ENCODE measurements at regions not wholly inside any gene's neighbourhood (a gene's known extent, or its start where the extent isn't known, plus 50 kb on each side); places are given as distances from the start of the nearest gene placed in this dataset.

DNA sequence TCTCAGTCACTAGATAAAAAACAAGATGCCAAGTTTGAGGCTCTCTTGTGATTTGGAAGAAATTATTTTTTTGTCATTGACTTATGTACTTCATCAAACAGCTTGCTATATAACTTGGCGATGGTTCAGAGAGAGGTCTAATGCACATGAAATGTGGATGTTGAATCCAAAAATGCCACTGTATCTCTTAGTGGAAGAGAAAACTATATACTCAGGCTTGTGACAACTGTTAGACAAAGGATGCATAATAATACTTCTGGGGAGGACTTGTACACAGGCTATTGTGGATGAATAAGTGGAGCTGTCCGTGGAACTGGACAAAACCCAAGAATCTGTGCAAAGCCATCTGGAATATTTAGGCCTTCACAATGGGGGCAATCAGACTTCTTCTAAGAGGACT, 162.9 kb upstream of the NMUR2 start:
- no peaks in the 10 kb centered on the region for H3K36me3 ChIP-seq
- no peak overlapping the region for H3K4me3 ChIP-seq
- no peak overlapping the region for H3K27ac ChIP-seq
- WGBS, 2 donors = 35 to 41% methylated on average over 2 of the region's 2 CpGs
- TF ChIP-seq CTCF (IDR thresholded peaks at IDR 0.05) = no peak
- H3K9me3 ChIP-seq = no peaks in the 10 kb centered on the region
- no peaks in the 10 kb centered on the region for H3K27me3 ChIP-seq
- no peak for DNase-seq (ENCODE audit: low spot score in 2 of 2)
- H3K4me1 ChIP-seq = peaks cover 0 to 7% (median 0%) of the 10 kb centered on the region in 4 donors

DNA sequence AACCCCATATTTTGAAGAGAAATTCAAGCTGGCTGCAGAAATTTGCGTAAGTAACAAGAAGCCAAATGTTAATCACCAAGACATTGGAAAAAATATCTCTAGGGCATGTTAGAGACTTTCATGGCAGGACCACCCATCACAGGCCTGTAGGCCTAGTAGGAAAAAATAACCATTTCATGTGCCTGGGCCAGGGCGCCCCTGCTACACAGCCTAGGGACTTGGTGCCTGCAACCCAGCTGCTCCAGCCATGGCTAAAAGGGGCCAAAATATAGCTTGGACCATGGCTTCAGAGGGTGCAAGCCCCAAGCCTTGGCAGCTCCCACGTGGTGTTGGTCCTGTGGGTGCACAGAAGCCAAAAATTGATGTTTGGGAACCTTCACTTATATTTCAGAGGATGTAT, 167.7 kb upstream of the NMUR2 start:
- WGBS, 2 donors = 70 to 88% methylated on average over 3 of the region's 3 CpGs

DNA sequence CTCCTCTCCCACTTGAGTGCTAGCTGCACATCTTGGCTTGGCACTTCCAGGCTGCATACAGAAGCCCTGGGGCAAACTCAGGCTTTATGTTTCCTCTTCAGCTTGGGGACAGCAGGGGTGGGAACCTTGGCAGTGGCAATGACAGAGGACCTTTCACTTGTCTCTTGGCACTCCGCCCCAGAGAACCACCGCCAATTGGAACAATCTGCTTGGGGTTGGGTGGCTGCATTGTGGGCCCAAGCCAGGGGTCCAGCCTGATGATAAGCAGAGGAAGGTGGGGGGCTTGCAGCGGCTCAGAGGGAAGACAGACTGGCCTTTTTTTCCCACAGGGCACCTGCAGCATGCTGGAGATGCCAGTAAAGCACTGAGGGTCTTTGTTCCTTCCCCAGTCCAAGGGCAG, 179.0 kb upstream of the NMUR2 start:
- 63 to 66% methylated on average over 3 of the region's 3 CpGs for WGBS, 2 donors
- no peak for TF ChIP-seq EP300 (IDR thresholded peaks at IDR 0.05)
- TF ChIP-seq POLR2A (IDR thresholded peaks at IDR 0.05) = no peak
- TF ChIP-seq CTCF (IDR thresholded peaks at IDR 0.05) = no peak

More for the DNA sequence above, 167.7 kb upstream of the NMUR2 start:
- Histone ChIP-seq H3K4me3 (no peak overlapping the region), H3K4me1 (peaks cover 0 to 3% (median 0%) of the 10 kb centered on the region in 4 donors), H3K9me3 (no peaks in the 10 kb centered on the region), H3K27me3 (no peaks in the 10 kb centered on the region), H3K36me3 (no peaks in the 10 kb centered on the region), H3K27ac (no peak overlapping the region)
- TF ChIP-seq EP300 (IDR thresholded peaks at IDR 0.05) (no peak), CTCF (IDR thresholded peaks at IDR 0.05) (no peak), POLR2A (IDR thresholded peaks at IDR 0.05) (no peak)
- no peak for DNase-seq (ENCODE audit: low spot score in 2 of 2)

DNA sequence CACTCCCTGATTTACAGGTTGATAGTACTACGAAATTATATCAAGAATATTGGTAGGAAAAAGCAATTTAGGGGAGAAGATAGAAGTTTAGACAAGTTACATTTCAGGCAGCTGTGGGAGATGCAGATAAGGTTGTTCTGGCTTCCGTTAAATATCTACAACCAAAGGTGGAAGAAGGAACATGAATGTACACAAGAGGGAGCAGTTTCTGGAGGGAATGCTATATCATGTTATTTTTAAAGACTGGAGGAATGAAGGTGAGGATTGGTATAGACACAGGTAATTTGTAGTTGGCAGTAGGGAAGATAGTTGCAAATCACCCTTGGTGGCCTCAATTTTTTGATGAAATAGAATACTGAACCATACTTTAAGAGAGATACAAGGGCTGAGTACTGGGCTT, 187.3 kb upstream of the NMUR2 start:
- Histone ChIP-seq H3K4me3 (no peak overlapping the region), H3K27me3 (no peaks in the 10 kb centered on the region), H3K36me3 (no peaks in the 10 kb centered on the region), H3K9me3 (peaks cover 0 to 17% (median 0%) of the 10 kb centered on the region in 4 donors), H3K27ac (no peak overlapping the region), H3K4me1 (no peaks in the 10 kb centered on the region)
- WGBS, 2 donors = 71 to 73% methylated on average over 2 of the region's 2 CpGs
- no peak for DNase-seq (ENCODE audit: low spot score in 2 of 2)
- TF ChIP-seq EP300 (IDR thresholded peaks at IDR 0.05) (no peak), POLR2A (IDR thresholded peaks at IDR 0.05) (no peak), CTCF (IDR thresholded peaks at IDR 0.05) (no peak)

More for the DNA sequence above, 179.0 kb upstream of the NMUR2 start:
- H3K27ac ChIP-seq = no peak overlapping the region
- no peak overlapping the region for H3K4me3 ChIP-seq
- H3K27me3 ChIP-seq = no peaks in the 10 kb centered on the region
- no peak for DNase-seq (ENCODE audit: low spot score in 2 of 2)
- no peaks in the 10 kb centered on the region for H3K4me1 ChIP-seq
- peaks cover 0 to 22% (median 0%) of the 10 kb centered on the region in 4 donors for H3K9me3 ChIP-seq
- H3K36me3 ChIP-seq = no peaks in the 10 kb centered on the region

DNA sequence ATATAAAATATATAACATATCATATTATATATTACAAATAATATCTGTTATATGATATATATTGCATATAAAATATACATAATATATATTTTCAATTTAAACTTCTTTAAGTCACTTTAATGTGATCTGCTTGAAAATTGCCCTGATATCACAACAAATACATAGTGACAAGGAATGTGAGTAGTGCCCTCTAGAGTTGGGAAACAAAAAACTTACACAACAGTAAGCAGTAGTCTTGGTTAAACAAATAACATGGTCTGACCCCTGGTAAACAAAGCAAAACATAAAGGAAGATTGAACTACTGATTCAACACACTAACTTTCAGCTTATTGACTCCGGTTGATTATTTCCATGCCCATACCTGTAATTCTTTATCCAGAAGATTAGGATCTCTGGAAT, 188.3 kb upstream of the NMUR2 start:
- Histone ChIP-seq H3K4me3 (no peak overlapping the region), H3K27me3 (no peaks in the 10 kb centered on the region), H3K9me3 (peaks cover 0 to 9% (median 0%) of the 10 kb centered on the region in 4 donors), H3K27ac (no peak overlapping the region), H3K4me1 (no peaks in the 10 kb centered on the region), H3K36me3 (no peaks in the 10 kb centered on the region)
- no peak for TF ChIP-seq EP300 (IDR thresholded peaks at IDR 0.05)
- no peak for TF ChIP-seq POLR2A (IDR thresholded peaks at IDR 0.05)
- no peak for TF ChIP-seq CTCF (IDR thresholded peaks at IDR 0.05)
- DNase-seq (ENCODE audit: low spot score in 2 of 2) = no peak
- 91 to 92% methylated on average over 1 of the region's 1 CpG for WGBS, 2 donors
